H1 (cell line): ENCODE measurements at regions not wholly inside any gene's neighbourhood (a gene's known extent, or its start where the extent isn't known, plus 50 kb on each side); places are given as distances from the start of the nearest gene placed in this dataset.

Experiments
- CTCF ChIA-PET: fragments of 300-600 bp; sonication (Branson Sonifier 250); formaldehyde crosslinking; loops from one replicate; lab custom pipeline; 2021; ENCODE audit not compliant: partially characterized antibody; lab: Charles Lee
- POLR2A ChIA-PET: fragments of 300-600 bp; sonication (Branson Sonifier 250); formaldehyde crosslinking; loops from one replicate; lab custom pipeline; 2021; ENCODE audit warnings: inconsistent platforms; ENCODE audit not compliant: partially characterized antibody; lab: Charles Lee
- DNase-seq, 2 experiments: peaks; one replicate each; pipeline versions ENCODE4 v3.0.0 to v3.0.0-alpha.2; 2010 to 2022; ENCODE audit warnings: low spot score in 2 of 2, low read depth in 1 of 2, mixed read lengths in 1 of 2
- FAIRE-seq: peaks from 2 replicates; lab custom pipeline; 2011; peaks lifted over from hg19 to GRCh38; lab: Jason Lieb, UNC
- H2AFZ ChIP-seq: 2 replicates; pipeline ENCODE4 v1.8.1; 2012; ENCODE audit warnings: low read length, inconsistent platforms
- H2AK5ac ChIP-seq: 2 replicates; pipeline ENCODE4 v1.6.1; 2013; ENCODE audit warnings: low read depth, low read length
- H2BK120ac ChIP-seq: replicated peaks from 2 replicates; pipeline ENCODE3; 2013; ENCODE audit warnings: low read depth, low read length, inconsistent platforms
- H2BK12ac ChIP-seq: 2 replicates; pipeline ENCODE4 v1.6.1; 2013; ENCODE audit warnings: low read depth, low read length
- H2BK15ac ChIP-seq: 2 replicates; pipeline ENCODE4 v1.6.1; 2013; ENCODE audit warnings: low read length
- H2BK20ac ChIP-seq: 2 replicates; pipeline ENCODE4 v1.6.1; 2013; ENCODE audit warnings: low read length
- H2BK5ac ChIP-seq: 2 replicates; pipeline ENCODE4 v1.6.1; 2013; ENCODE audit warnings: low read depth, low read length
- H3K14ac ChIP-seq: 2 replicates; pipeline ENCODE4 v1.6.1; 2013; ENCODE audit warnings: inconsistent platforms; ENCODE audit not compliant: insufficient read length
- H3K18ac ChIP-seq: 2 replicates; pipeline ENCODE4 v1.6.1; 2013; ENCODE audit warnings: low read length; ENCODE audit errors: extremely low read depth
- H3K23ac ChIP-seq: 2 replicates; pipeline ENCODE4 v1.6.1; 2013; ENCODE audit warnings: inconsistent platforms; ENCODE audit not compliant: insufficient read length
- H3K23me2 ChIP-seq: 2 replicates; pipeline ENCODE4 v1.6.1; 2013; ENCODE audit warnings: low read depth, low read length
- H3K27ac ChIP-seq: 2 replicates; pipeline ENCODE4 v1.6.1; 2011; ENCODE audit warnings: low read depth, low read length, inconsistent platforms
- H3K27me3 ChIP-seq, 4 experiments: replicated peaks in 1 of 4; 1 replicate in 1 of 4; 2 replicates in 3 of 4; pipeline versions ENCODE4 v1.6.1 to v1.8.1; 2011 to 2013; ENCODE audit warnings: low read length in 3 of 4, mild to moderate bottlenecking in 3 of 4, inconsistent platforms in 2 of 4, mixed read lengths in 2 of 4, moderate library complexity in 1 of 4; ENCODE audit not compliant: control insufficient read depth in 3 of 4, insufficient read depth in 3 of 4; ENCODE audit errors: extremely low read depth in 1 of 4
- H3K36me3 ChIP-seq, 4 experiments: 2 replicates each; pipeline versions ENCODE4 v1.6.1 to v1.8.1; 2011 to 2013; ENCODE audit warnings: mild to moderate bottlenecking in 4 of 4, low read length in 3 of 4, moderate library complexity in 2 of 4, control low read depth in 1 of 4, inconsistent platforms in 1 of 4; ENCODE audit not compliant: insufficient read depth in 4 of 4, control insufficient read depth in 2 of 4
- H3K4ac ChIP-seq: replicated peaks from 2 replicates; pipeline ENCODE3; 2013; ENCODE audit warnings: low read length, low read depth, mixed read lengths, inconsistent platforms; ENCODE audit not compliant: insufficient read length
- H3K4me1 ChIP-seq, 4 experiments: replicated peaks in 1 of 4; 1 replicate in 1 of 4; 2 replicates in 3 of 4; pipeline versions ENCODE4 v1.6.1 to v1.8.1; 2011 to 2013; ENCODE audit warnings: low read length in 3 of 4, inconsistent platforms in 2 of 4, mixed read lengths in 1 of 4; ENCODE audit not compliant: insufficient read depth in 4 of 4, control insufficient read depth in 3 of 4
- H3K4me2 ChIP-seq, 2 experiments: 2 replicates each; pipeline versions ENCODE4 v1.6.1 to v1.8.1; 2011 to 2013; ENCODE audit warnings: low read depth in 2 of 2, low read length in 2 of 2, control low read depth in 1 of 2, inconsistent platforms in 1 of 2, mild to moderate bottlenecking in 1 of 2; ENCODE audit not compliant: insufficient read depth in 1 of 2
- H3K4me3 ChIP-seq, 4 experiments: fragments of 200-600, 300-600 bp in 1 of 4; sonication (generic), shearing (Covaris generic), sonication (Bioruptor Twin) in 1 of 4; 2 replicates each; pipeline versions ENCODE4 v1.5.1 to v1.8.1; 2011 to 2016; ENCODE audit warnings: low read length in 4 of 4, low read depth in 3 of 4, control low read depth in 2 of 4, inconsistent platforms in 2 of 4, mild to moderate bottlenecking in 2 of 4, mixed read lengths in 1 of 4, moderate library complexity in 1 of 4; ENCODE audit not compliant: insufficient read depth in 2 of 4; ENCODE audit errors: extremely low read depth in 1 of 4
- H3K56ac ChIP-seq: replicated peaks from 2 replicates; pipeline ENCODE3; 2013; ENCODE audit warnings: low read depth, mild to moderate bottlenecking, mixed read lengths, low read length, inconsistent platforms; ENCODE audit not compliant: insufficient read length
- H3K79me1 ChIP-seq: 2 replicates; pipeline ENCODE4 v1.6.1; 2013; ENCODE audit warnings: low read depth, low read length, control low read depth
- H3K79me2 ChIP-seq, 2 experiments: 2 replicates each; pipeline versions ENCODE4 v1.6.1 to v1.8.1; 2012 to 2013; ENCODE audit warnings: low read length in 2 of 2, mild to moderate bottlenecking in 2 of 2, inconsistent platforms in 1 of 2; ENCODE audit not compliant: insufficient read depth in 2 of 2, control insufficient read depth in 1 of 2
- H3K9ac ChIP-seq, 4 experiments: replicated peaks in 1 of 4; 1 replicate in 1 of 4; 2 replicates in 3 of 4; pipeline versions ENCODE4 v1.6.1 to v1.8.1; 2011 to 2013; ENCODE audit warnings: low read depth in 3 of 4, low read length in 3 of 4, control low read depth in 2 of 4, mild to moderate bottlenecking in 2 of 4, moderate library complexity in 2 of 4, inconsistent platforms in 1 of 4; ENCODE audit errors: extremely low read depth in 1 of 4
- H3K9me3 ChIP-seq, 2 experiments: 2 replicates each; pipeline versions ENCODE4 v1.6.1 to v1.8.1; 2012 to 2013; ENCODE audit warnings: mild to moderate bottlenecking in 2 of 2, moderate library complexity in 2 of 2, control low read depth in 1 of 2, inconsistent platforms in 1 of 2, low read depth in 1 of 2, low read length in 1 of 2, mixed read lengths in 1 of 2; ENCODE audit not compliant: insufficient read depth in 2 of 2
- H4K20me1 ChIP-seq, 2 experiments: replicated peaks in 1 of 2; 2 replicates each; pipeline versions ENCODE3 to v1.8.1; 2011 to 2013; ENCODE audit warnings: inconsistent platforms in 2 of 2, low read length in 2 of 2, mild to moderate bottlenecking in 1 of 2; ENCODE audit not compliant: insufficient read depth in 2 of 2, control insufficient read depth in 1 of 2
- H4K5ac ChIP-seq: 2 replicates; pipeline ENCODE4 v1.6.1; 2013; ENCODE audit warnings: low read length, low read depth, mixed read lengths, inconsistent platforms; ENCODE audit not compliant: insufficient read length
- H4K8ac ChIP-seq: 2 replicates; pipeline ENCODE4 v1.8.0; 2013; ENCODE audit warnings: mild to moderate bottlenecking, moderate library complexity, low read length, inconsistent platforms; ENCODE audit not compliant: insufficient read depth; ENCODE audit errors: extremely low read depth
- H4K91ac ChIP-seq: replicated peaks from 2 replicates; pipeline ENCODE3; 2013; ENCODE audit warnings: low read length, mixed read lengths, inconsistent platforms; ENCODE audit not compliant: insufficient read length
- BRCA1 ChIP-seq: IDR thresholded peaks from 2 replicates; pipeline ENCODE4 v1.6.1; 2012; ENCODE audit warnings: low read depth, low read length, improper control_type of control experiment
- CBX5 ChIP-seq: fragments of 300-800, 300-1000 bp; sonication (generic); IDR thresholded peaks from 2 replicates; pipeline ENCODE4 v1.7.1; 2016; ENCODE audit warnings: antibody characterized with exemption, low read length, low read depth
- CBX8 ChIP-seq: fragments of 300-800, 300-1000 bp; sonication (generic); IDR thresholded peaks from 2 replicates; pipeline ENCODE4 v1.7.1; 2016; ENCODE audit warnings: low read depth, low read length, borderline replicate concordance
- CREB1 ChIP-seq: IDR thresholded peaks from 2 replicates; pipeline ENCODE4 v1.6.1; 2012; ENCODE audit warnings: inconsistent platforms
- CTBP2 ChIP-seq: IDR thresholded peaks from 2 replicates; pipeline ENCODE4 v1.7.0; 2011; ENCODE audit warnings: borderline replicate concordance, mild to moderate bottlenecking, moderate library complexity, mixed read lengths, low read length; ENCODE audit not compliant: insufficient read depth, insufficient read length
- EGR1 ChIP-seq: IDR thresholded peaks from 2 replicates; pipeline ENCODE4 v1.6.1; 2011; ENCODE audit warnings: low read depth, low read length, borderline replicate concordance
- GTF2F1 ChIP-seq: IDR thresholded peaks from 2 replicates; pipeline ENCODE4 v1.6.1; 2012; ENCODE audit warnings: low read depth, low read length, improper control_type of control experiment, borderline replicate concordance
- HDAC2 ChIP-seq, 2 experiments: fragments of 300-600 bp in 1 of 2; sonication (generic) in 1 of 2; IDR thresholded peaks; 2 replicates each; pipeline ENCODE4 v1.6.1; 2011 to 2012; ENCODE audit warnings: low read depth in 2 of 2, low read length in 2 of 2, mild to moderate bottlenecking in 2 of 2, moderate library complexity in 2 of 2, borderline replicate concordance in 1 of 2, inconsistent platforms in 1 of 2
- RAD21 ChIP-seq, 2 experiments: IDR thresholded peaks in 1 of 2; conservative IDR thresholded peaks in 1 of 2; 2 replicates each; pipeline ENCODE4 v1.6.1; 2011; ENCODE audit warnings: low read depth in 2 of 2, low read length in 2 of 2, improper control_type of control experiment in 1 of 2, inconsistent platforms in 1 of 2, mild to moderate bottlenecking in 1 of 2, moderate library complexity in 1 of 2
- SIN3A ChIP-seq, 2 experiments: IDR thresholded peaks in 1 of 2; conservative IDR thresholded peaks in 1 of 2; 2 replicates each; pipeline ENCODE4 v1.6.1; 2011 to 2012; ENCODE audit warnings: low read length in 2 of 2, improper control_type of control experiment in 1 of 2, low read depth in 1 of 2, mild to moderate bottlenecking in 1 of 2
- SRF ChIP-seq: IDR thresholded peaks from 2 replicates; pipeline ENCODE4 v1.6.1; 2011; ENCODE audit warnings: mild to moderate bottlenecking, low read depth, low read length, moderate library complexity
- TCF12 ChIP-seq: IDR thresholded peaks from 2 replicates; pipeline ENCODE4 v1.6.1; 2011; ENCODE audit warnings: low read depth, mild to moderate bottlenecking, low read length
- WGBS, 2 experiments: shearing (Covaris generic) in 1 of 2; methylation state at CpG; one replicate each; pipeline versions ENCODE4 v1.1.6 to v1.1.7; 2013 to 2015; ENCODE audit warnings: low lambda C conversion rate in 2 of 2, mixed read lengths in 2 of 2, inconsistent platforms in 1 of 2, low coverage in 1 of 2, missing lambda C conversion rate in 1 of 2; ENCODE audit not compliant: insufficient replicate concordance in 2 of 2, insufficient coverage in 1 of 2, insufficient read length in 1 of 2; ENCODE audit errors: extremely low coverage in 1 of 2, missing lambda C conversion rate in 1 of 2; 5-methylcytosine and 5-hydroxymethylcytosine counted together

GRCh38 chr13:82606008-82606407 lies 1276.3 kb downstream of the SLITRK1 start:
- DNase-seq (no peak), FAIRE-seq (no peak)
- H3K14ac ChIP-seq = no peak overlapping the region
- H2BK5ac ChIP-seq = no peak overlapping the region
- no peak overlapping the region for H3K23ac ChIP-seq
- no peak for TF ChIP-seq EGR1
- no peak for TF ChIP-seq TCF12
- TF ChIP-seq SIN3A (conservative IDR thresholded peaks at IDR 0.05 in 1 of 2, IDR thresholded peaks at IDR 0.05 in 1 of 2; ENCODE audit: low read depth in 1 of 2, low read length in 2 of 2) = no peak
- TF ChIP-seq RAD21 (IDR thresholded peaks at IDR 0.05 in 1 of 2, conservative IDR thresholded peaks at IDR 0.05 in 1 of 2; ENCODE audit: low read depth in 2 of 2, low read length in 2 of 2) = no peak
- TF ChIP-seq CBX5 = no peak
- TF ChIP-seq GTF2F1 = no peak
- no peak for TF ChIP-seq SRF
- TF ChIP-seq CREB1 = no peak
- TF ChIP-seq HDAC2 (IDR thresholded peaks at IDR 0.05; ENCODE audit: borderline replicate concordance in 1 of 2, low read depth in 2 of 2, low read length in 2 of 2) = no peak
- no peak for TF ChIP-seq CBX8
- no peak for TF ChIP-seq CTBP2
- no peak for TF ChIP-seq BRCA1
- H3K4ac ChIP-seq = no peak overlapping the region
- H3K4me2 ChIP-seq = no peak overlapping the region
- H3K4me3 ChIP-seq = no peak overlapping the region
- no peak overlapping the region for H2AFZ ChIP-seq
- H4K91ac ChIP-seq = no peak overlapping the region
- no peak overlapping the region for H3K56ac ChIP-seq
- no peak overlapping the region for H3K27ac ChIP-seq
- no peaks in the 10 kb centered on the region for H3K4me1 ChIP-seq
- H3K27me3 ChIP-seq = peaks cover 0 to 5% (median 2%) of the 10 kb centered on the region in 4 experiments; a peak in 4 of 7 replicates
- no peak overlapping the region for H4K5ac ChIP-seq
- H2BK120ac ChIP-seq = no peak overlapping the region
- CTCF ChIA-PET = no interaction called here
- H3K79me2 ChIP-seq = no peaks in the 10 kb centered on the region
- H3K36me3 ChIP-seq = no peaks in the 10 kb centered on the region
- H2BK12ac ChIP-seq = no peak overlapping the region
- H2BK15ac ChIP-seq = no peak overlapping the region
- WGBS, 2 experiments = 100% methylated on average over 1 of the region's 1 CpG; no CpG with 5 or more reads in 1 of the 2 experiments
- POLR2A ChIA-PET = no interaction called here
- no peaks in the 10 kb centered on the region for H3K23me2 ChIP-seq
- no peak overlapping the region for H4K8ac ChIP-seq
- no peaks in the 10 kb centered on the region for H3K79me1 ChIP-seq
- no peak overlapping the region for H3K9ac ChIP-seq
- peaks cover 0 to 5% of the 10 kb centered on the region in 2 experiments; a peak in 1 of 4 replicates for H3K9me3 ChIP-seq
- no peaks in the 10 kb centered on the region for H4K20me1 ChIP-seq
- no peak overlapping the region for H2AK5ac ChIP-seq
- H2BK20ac ChIP-seq = no peak overlapping the region
- no peak overlapping the region for H3K18ac ChIP-seq
